HCT116 (cell line): ENCODE measurements at regions not wholly inside any gene's neighbourhood (a gene's known extent, or its start where the extent isn't known, plus 50 kb on each side); places are given as distances from the start of the nearest gene placed in this dataset.

Source experiments
- ATAC-seq: fragments of 200-7000 bp; cut with Tn5 transposase; 2 replicates; pipeline ENCODE4 v1.9.1; 2020; ENCODE audit warnings: mild to moderate bottlenecking, moderate library complexity
- BruUV-seq: library from RNA; stranded (reverse); fragments of 400-500 nt; replicated peaks from 2 replicates; lab custom pipeline; 2021; lab: Mats Ljungman, UMichigan
- CTCF ChIA-PET: fragments of 300-600 bp; sonication (Branson Sonifier 250); formaldehyde crosslinking; loops from one replicate; lab custom pipeline; 2021; ENCODE audit warnings: antibody characterized with exemption; lab: Charles Lee
- POLR2A ChIA-PET: fragments of 300-600, 350-600 bp; sonication (Branson Sonifier 250); formaldehyde crosslinking; loops from one replicate; lab custom pipeline; 2021; ENCODE audit warnings: antibody characterized with exemption; lab: Charles Lee
- RAD21 ChIA-PET, 2 experiments: fragments of 300-600 bp; sonication (Branson Sonifier 250); formaldehyde crosslinking; loops; one replicate each; lab custom pipeline; 2023; ENCODE audit warnings: low total read pairs in 2 of 2; ENCODE audit not compliant: uncharacterized antibody in 2 of 2, unreplicated experiment in 2 of 2, low non-redundant PET in 1 of 2; lab: Charles Lee
- DNase-seq: peaks from one replicate; pipeline ENCODE4 v3.0.0-alpha.2; 2010; ENCODE audit warnings: low read depth, low spot score
- H2AFZ ChIP-seq: fragments of 200-600 bp; shearing (Covaris generic), sonication (generic); 2 replicates; pipeline ENCODE4 v1.6.1; 2017; ENCODE audit warnings: low read depth, mixed run types, mixed read lengths, antibody characterized with exemption, low read length; ENCODE audit not compliant: poor library complexity, severe bottlenecking
- H3K27ac ChIP-seq: 2 replicates; pipeline ENCODE4 v1.5.1; 2012; ENCODE audit warnings: low read depth, low read length
- H3K27me3 ChIP-seq: fragments of 200-600 bp; sonication (generic); 2 replicates; pipeline ENCODE4 v1.6.1; 2016; ENCODE audit warnings: mixed run types, low read length, mixed read lengths; ENCODE audit not compliant: insufficient read depth
- H3K36me3 ChIP-seq, 2 experiments: fragments of 200-500 bp in 1 of 2; fragments of 200-600 bp in 1 of 2; sonication (Bioruptor generic) in 1 of 2; sonication (generic) in 1 of 2; 2 replicates each; pipeline versions ENCODE4 v1.5.1 to v1.6.1; 2014 to 2016; ENCODE audit warnings: low read length in 2 of 2, inconsistent platforms in 1 of 2, mixed read lengths in 1 of 2, mixed run types in 1 of 2; ENCODE audit not compliant: insufficient read depth in 2 of 2, control insufficient read depth in 1 of 2
- H3K4me1 ChIP-seq, 2 experiments: fragments of 200-600 bp in 1 of 2; sonication (generic) in 1 of 2; 2 replicates each; pipeline versions ENCODE4 v1.5.1 to v1.6.1; 2012 to 2017; ENCODE audit warnings: low read length in 2 of 2, inconsistent platforms in 1 of 2, mild to moderate bottlenecking in 1 of 2, mixed read lengths in 1 of 2, mixed run types in 1 of 2, moderate library complexity in 1 of 2; ENCODE audit not compliant: insufficient read depth in 2 of 2, control insufficient read depth in 1 of 2
- H3K4me2 ChIP-seq: fragments of 200-600 bp; sonication (generic); 2 replicates; pipeline ENCODE4 v1.6.1; 2017; ENCODE audit warnings: mixed run types, low read length, mixed read lengths
- H3K4me3 ChIP-seq, 2 experiments: fragments of 200-600 bp in 1 of 2; sonication (generic) in 1 of 2; replicated peaks in 1 of 2; 2 replicates each; pipeline ENCODE4 v1.5.1; 2011 to 2016; ENCODE audit warnings: low read length in 2 of 2, control low read depth in 1 of 2, low read depth in 1 of 2, mild to moderate bottlenecking in 1 of 2, mixed read lengths in 1 of 2, mixed run types in 1 of 2
- H3K79me2 ChIP-seq: fragments of 200-600 bp; sonication (generic); 2 replicates; pipeline ENCODE4 v1.6.1; 2017; ENCODE audit warnings: mild to moderate bottlenecking, mixed run types, low read length, moderate library complexity, mixed read lengths; ENCODE audit not compliant: insufficient read depth
- H3K9ac ChIP-seq: fragments of 200-600 bp; sonication (generic); 2 replicates; pipeline ENCODE4 v1.6.1; 2016; ENCODE audit warnings: low read length, mixed read lengths
- H3K9me2 ChIP-seq: fragments of 200-600 bp; sonication (generic), shearing (Covaris generic); 2 replicates; pipeline ENCODE4 v1.6.1; 2017; ENCODE audit warnings: mixed run types, mild to moderate bottlenecking, moderate library complexity; ENCODE audit not compliant: insufficient read depth
- H3K9me3 ChIP-seq, 2 experiments: fragments of 200-500 bp in 1 of 2; fragments of 200-600 bp in 1 of 2; sonication (Bioruptor generic) in 1 of 2; sonication (generic) in 1 of 2; 2 replicates each; pipeline ENCODE4 v1.6.1; 2014 to 2017; ENCODE audit warnings: low read length in 2 of 2, mixed read lengths in 2 of 2, inconsistent platforms in 1 of 2, low read depth in 1 of 2, mild to moderate bottlenecking in 1 of 2, mixed run types in 1 of 2, moderate library complexity in 1 of 2; ENCODE audit not compliant: control insufficient read depth in 1 of 2, insufficient read depth in 1 of 2
- H4K20me1 ChIP-seq: fragments of 200-600 bp; sonication (generic), shearing (Covaris generic); 2 replicates; pipeline ENCODE4 v1.6.1; 2017; ENCODE audit warnings: mixed run types, mild to moderate bottlenecking, moderate library complexity; ENCODE audit not compliant: insufficient read depth
- ATF3 ChIP-seq: IDR thresholded peaks from 2 replicates; pipeline ENCODE4 v1.6.1; 2012
- EZH2 ChIP-seq: fragments of 200-600 bp; sonication (generic); IDR thresholded peaks from 2 replicates; pipeline ENCODE4 v1.6.1; 2017; ENCODE audit warnings: antibody characterized with exemption, mixed run types
- EZH2phosphoT487 ChIP-seq: fragments of 200-600 bp; IDR thresholded peaks from 2 replicates; pipeline ENCODE4 v1.6.1; 2018; ENCODE audit warnings: antibody characterized with exemption, borderline replicate concordance
- JUND ChIP-seq: IDR thresholded peaks from 2 replicates; pipeline ENCODE4 v1.6.1; 2012
- MAX ChIP-seq: IDR thresholded peaks from 2 replicates; pipeline ENCODE4 v1.6.1; 2012
- POLR2A ChIP-seq: IDR thresholded peaks from 2 replicates; pipeline ENCODE4 v1.7.0; 2011; ENCODE audit warnings: borderline replicate concordance; ENCODE audit not compliant: insufficient read depth, insufficient read length; ENCODE audit errors: extremely low read depth
- POLR2AphosphoS5 ChIP-seq: IDR thresholded peaks from 2 replicates; pipeline ENCODE4 v1.6.1; 2011; ENCODE audit warnings: mild to moderate bottlenecking, low read depth, low read length, moderate library complexity
- RAD21 ChIP-seq: IDR thresholded peaks from 2 replicates; pipeline ENCODE4 v1.6.1; 2012; ENCODE audit warnings: low read depth, mild to moderate bottlenecking
- REST ChIP-seq: IDR thresholded peaks from 2 replicates; pipeline ENCODE4 v1.6.1; 2012; ENCODE audit warnings: low read depth
- SP1 ChIP-seq: IDR thresholded peaks from 2 replicates; pipeline ENCODE4 v1.6.1; 2012; ENCODE audit warnings: low read depth
- TCF7L2 ChIP-seq: IDR thresholded peaks from 2 replicates; pipeline ENCODE4 v1.7.0; 2011; ENCODE audit warnings: borderline replicate concordance, inconsistent platforms; ENCODE audit not compliant: insufficient read depth, insufficient read length; ENCODE audit errors: extremely low read depth
- YY1 ChIP-seq: IDR thresholded peaks from 2 replicates; pipeline ENCODE4 v1.6.1; 2011; ENCODE audit warnings: low read length, low read depth, moderate library complexity, mild to moderate bottlenecking; ENCODE audit not compliant: insufficient replicate concordance; ENCODE audit errors: extremely low read depth
- ZFX ChIP-seq: fragments of 450-650 bp; IDR thresholded peaks from 2 replicates; pipeline ENCODE4 v1.6.1; 2017
- ZNF274 ChIP-seq: fragments of 200-500 bp; sonication (Bioruptor generic); IDR thresholded peaks from 2 replicates; pipeline ENCODE4 v1.6.1; 2014; ENCODE audit warnings: mild to moderate bottlenecking, low read depth, low read length, inconsistent platforms
- intact Hi-C: fragments of 100-400 bp; cut with micrococcal nuclease; formaldehyde crosslinking; loops from 2 replicates; pipeline ENCODE4 v1.10.0; 2022

- ChIA-PET POLR2A (interaction anchor here (0.5 kb wide), 1 partner anchor 129 kb away, joined by 4 read pairs; no protein-coding TSS in a partner anchor), CTCF (no interaction called here), RAD21 (no interaction called here)
- ATAC-seq (no peak), DNase-seq (no peak)
- H4K20me1 ChIP-seq, result no peaks in the 10 kb centered on the region
- no peak for TF ChIP-seq TCF7L2
- no peak for TF ChIP-seq ATF3
- no peak for TF ChIP-seq POLR2A
- TF ChIP-seq ZFX, result no peak
- no peak for TF ChIP-seq EZH2
- TF ChIP-seq YY1, result no peak
- no peak for TF ChIP-seq MAX
- no peak for TF ChIP-seq EZH2phosphoT487
- TF ChIP-seq POLR2AphosphoS5, result no peak
- no peak for TF ChIP-seq RAD21
- no peak for TF ChIP-seq REST
- TF ChIP-seq ZNF274, result no peak
- TF ChIP-seq JUND, result no peak
- no peak for TF ChIP-seq SP1
- no peaks in the 10 kb centered on the region for H3K9me3 ChIP-seq
- no peaks in the 10 kb centered on the region for H3K9me2 ChIP-seq
- no peak overlapping the region for H3K9ac ChIP-seq
- intact Hi-C loops, result no loop called here
- H3K27ac ChIP-seq, result no peak overlapping the region
- H3K79me2 ChIP-seq, result no peaks in the 10 kb centered on the region
- H3K27me3 ChIP-seq, result no peaks in the 10 kb centered on the region
- no peaks in the 10 kb centered on the region for H3K36me3 ChIP-seq
- no peak overlapping the region for H3K4me2 ChIP-seq
- no peak overlapping the region for H2AFZ ChIP-seq
- H3K4me1 ChIP-seq, result peaks cover 0 to 11% of the 10 kb centered on the region in 2 experiments; a peak in 2 of 4 replicates
- BruUV-seq, result no TSS peak
- no peak overlapping the region for H3K4me3 ChIP-seq
Observed at GRCh38 chr3:43895573-43895972, 204.8 kb downstream of the ABHD5 start.
